Loucy (cell line): ENCODE measurements at regions not wholly inside any gene's neighbourhood (a gene's known extent, or its start where the extent isn't known, plus 50 kb on each side); places are given as distances from the start of the nearest gene placed in this dataset.

ENCODE experiments used
- H2AFZ ChIP-seq: fragments of 200-600 bp; sonication (generic); 2 replicates; pipeline ENCODE4 v1.6.0; 2016; ENCODE audit warnings: antibody characterized with exemption, mild to moderate bottlenecking, low read length, moderate library complexity
- H3F3A ChIP-seq: fragments of 200-600 bp; 2 replicates; pipeline ENCODE4 v1.6.0; 2016; ENCODE audit warnings: antibody characterized with exemption, low read depth, mild to moderate bottlenecking
- H3K27me3 ChIP-seq: fragments of 200-600 bp; sonication (generic); 2 replicates; pipeline ENCODE4 v1.6.1; 2014; ENCODE audit warnings: low read length, mild to moderate bottlenecking; ENCODE audit not compliant: insufficient read depth, poor library complexity, severe bottlenecking
- H3K36me3 ChIP-seq: fragments of 200-600 bp; sonication (generic); 2 replicates; pipeline ENCODE4 v1.6.1; 2016; ENCODE audit warnings: low read length; ENCODE audit not compliant: insufficient read depth
- H3K4me1 ChIP-seq: fragments of 200-600 bp; sonication (generic); 2 replicates; pipeline ENCODE4 v1.5.1; 2014; ENCODE audit warnings: low read length, mild to moderate bottlenecking; ENCODE audit not compliant: insufficient read depth, poor library complexity, severe bottlenecking
- H3K4me2 ChIP-seq: fragments of 200-600 bp; sonication (generic); 2 replicates; pipeline ENCODE4 v1.6.0; 2014; ENCODE audit warnings: antibody characterized with exemption, low read length, low read depth, mild to moderate bottlenecking; ENCODE audit not compliant: poor library complexity, severe bottlenecking
- H3K4me3 ChIP-seq: fragments of 200-600 bp; sonication (generic); 2 replicates; pipeline ENCODE4 v1.5.1; 2014; ENCODE audit warnings: low read length, mild to moderate bottlenecking, mixed read lengths; ENCODE audit not compliant: poor library complexity, severe bottlenecking
- H3K79me2 ChIP-seq: fragments of 200-600 bp; sonication (generic); 2 replicates; pipeline ENCODE4 v1.6.1; 2014; ENCODE audit warnings: low read length; ENCODE audit not compliant: insufficient read depth
- H3K9ac ChIP-seq: fragments of 200-600 bp; sonication (generic); 2 replicates; pipeline ENCODE4 v1.6.0; 2014; ENCODE audit warnings: mild to moderate bottlenecking, low read depth, low read length, moderate library complexity; ENCODE audit not compliant: poor library complexity, severe bottlenecking
- H3K9me2 ChIP-seq: fragments of 200-600 bp; sonication (generic); replicated peaks from 2 replicates; pipeline ENCODE4 v1.6.1; 2016; ENCODE audit warnings: low read depth, low read length, mixed read lengths
- H3K9me3 ChIP-seq: fragments of 200-600 bp; sonication (generic); 2 replicates; pipeline ENCODE4 v1.6.1; 2014; ENCODE audit warnings: mild to moderate bottlenecking, antibody characterized with exemption, low read length, low read depth; ENCODE audit not compliant: insufficient read depth
- H4K20me1 ChIP-seq: fragments of 200-600 bp; sonication (generic); 2 replicates; pipeline ENCODE4 v1.6.0; 2014; ENCODE audit warnings: antibody characterized with exemption, low read length, mild to moderate bottlenecking; ENCODE audit not compliant: insufficient read depth, poor library complexity, severe bottlenecking
- EZH2phosphoT487 ChIP-seq: fragments of 200-600 bp; IDR thresholded peaks from 2 replicates; pipeline ENCODE4 v1.6.1; 2018; ENCODE audit warnings: antibody characterized with exemption, mild to moderate bottlenecking, moderate library complexity, borderline replicate concordance
- TF ChIP-seq, protein P1 (sequence below): fragments of 200-600 bp; sonication (generic); conservative IDR thresholded peaks from 2 replicates; pipeline ENCODE4 v1.5.1; 2014; ENCODE audit warnings: mild to moderate bottlenecking, antibody characterized with exemption, low read length

DNA sequence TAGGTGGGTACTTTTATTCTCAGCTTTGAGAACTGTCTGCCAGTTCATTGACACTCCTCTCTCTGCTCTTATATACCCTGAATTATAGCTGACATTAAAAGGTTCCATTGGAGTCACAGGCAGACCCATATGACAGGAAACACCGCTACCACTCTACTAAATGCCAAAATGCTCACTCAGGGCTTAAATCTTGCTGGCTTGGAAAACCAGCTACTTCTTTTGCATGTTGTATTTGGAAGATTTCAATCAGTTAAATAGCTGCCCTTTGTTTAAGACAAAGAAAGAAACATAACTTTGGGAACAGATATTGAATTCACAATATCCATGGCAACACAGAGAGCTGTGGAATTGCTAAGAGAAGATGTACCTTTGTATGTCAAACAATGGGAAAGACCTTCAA is 876.5 kb downstream of the USP25 start:
- no peaks in the 10 kb centered on the region for H3K4me1 ChIP-seq
- no peaks in the 10 kb centered on the region for H3K27me3 ChIP-seq
- H3K4me3 ChIP-seq: no peak overlapping the region
- H3K9ac ChIP-seq: no peak overlapping the region
- no peaks in the 10 kb centered on the region for H4K20me1 ChIP-seq
- no peak overlapping the region for H3K4me2 ChIP-seq
- H2AFZ ChIP-seq: no peak overlapping the region
- no peaks in the 10 kb centered on the region for H3F3A ChIP-seq
- no peak for TF ChIP-seq EZH2phosphoT487
- TF ChIP-seq, protein P1, sequence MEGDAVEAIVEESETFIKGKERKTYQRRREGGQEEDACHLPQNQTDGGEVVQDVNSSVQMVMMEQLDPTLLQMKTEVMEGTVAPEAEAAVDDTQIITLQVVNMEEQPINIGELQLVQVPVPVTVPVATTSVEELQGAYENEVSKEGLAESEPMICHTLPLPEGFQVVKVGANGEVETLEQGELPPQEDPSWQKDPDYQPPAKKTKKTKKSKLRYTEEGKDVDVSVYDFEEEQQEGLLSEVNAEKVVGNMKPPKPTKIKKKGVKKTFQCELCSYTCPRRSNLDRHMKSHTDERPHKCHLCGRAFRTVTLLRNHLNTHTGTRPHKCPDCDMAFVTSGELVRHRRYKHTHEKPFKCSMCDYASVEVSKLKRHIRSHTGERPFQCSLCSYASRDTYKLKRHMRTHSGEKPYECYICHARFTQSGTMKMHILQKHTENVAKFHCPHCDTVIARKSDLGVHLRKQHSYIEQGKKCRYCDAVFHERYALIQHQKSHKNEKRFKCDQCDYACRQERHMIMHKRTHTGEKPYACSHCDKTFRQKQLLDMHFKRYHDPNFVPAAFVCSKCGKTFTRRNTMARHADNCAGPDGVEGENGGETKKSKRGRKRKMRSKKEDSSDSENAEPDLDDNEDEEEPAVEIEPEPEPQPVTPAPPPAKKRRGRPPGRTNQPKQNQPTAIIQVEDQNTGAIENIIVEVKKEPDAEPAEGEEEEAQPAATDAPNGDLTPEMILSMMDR: no peak
- H3K79me2 ChIP-seq: no peaks in the 10 kb centered on the region
- no peaks in the 10 kb centered on the region for H3K9me3 ChIP-seq
- no peaks in the 10 kb centered on the region for H3K9me2 ChIP-seq
- H3K36me3 ChIP-seq: no peaks in the 10 kb centered on the region

DNA sequence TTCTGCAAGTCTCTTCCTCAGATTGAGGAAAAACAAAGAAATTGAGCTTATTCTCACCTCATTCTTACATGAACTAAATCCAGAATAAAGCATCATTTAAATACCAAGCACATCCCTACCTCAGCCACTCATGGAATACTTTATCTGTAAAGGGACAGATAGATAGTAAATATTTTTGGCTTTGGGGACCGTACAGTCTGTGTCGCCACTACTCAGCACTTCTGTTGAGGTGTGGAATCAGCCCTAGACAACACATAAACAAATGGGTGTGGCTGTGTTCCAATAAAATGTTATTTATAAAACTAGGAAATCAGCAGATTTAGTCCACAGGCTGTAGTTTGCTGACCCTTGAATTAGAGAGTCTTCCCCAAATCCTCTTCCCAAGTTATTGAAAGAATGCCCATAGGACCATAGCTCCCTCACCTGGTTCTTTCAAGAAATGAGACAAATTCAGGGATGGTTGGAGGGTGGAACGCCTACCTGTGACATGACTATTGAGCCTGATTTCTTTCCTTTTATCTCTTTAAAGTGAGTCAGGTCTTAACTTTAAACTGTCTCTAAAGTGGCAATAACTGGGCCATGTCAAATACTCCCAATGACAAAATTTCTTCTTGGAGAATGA is 878.5 kb downstream of the USP25 start:
- Histone ChIP-seq H3K4me2 (no peak overlapping the region), H3K79me2 (no peaks in the 10 kb centered on the region), H2AFZ (no peak overlapping the region), H3K4me1 (no peaks in the 10 kb centered on the region), H4K20me1 (no peaks in the 10 kb centered on the region), H3K9me3 (no peaks in the 10 kb centered on the region), H3F3A (no peaks in the 10 kb centered on the region), H3K9me2 (no peaks in the 10 kb centered on the region), H3K9ac (no peak overlapping the region), H3K27me3 (no peaks in the 10 kb centered on the region), H3K4me3 (no peak overlapping the region), H3K36me3 (no peaks in the 10 kb centered on the region)
- no peak for TF ChIP-seq EZH2phosphoT487
- TF ChIP-seq, protein P1: no peak

DNA sequence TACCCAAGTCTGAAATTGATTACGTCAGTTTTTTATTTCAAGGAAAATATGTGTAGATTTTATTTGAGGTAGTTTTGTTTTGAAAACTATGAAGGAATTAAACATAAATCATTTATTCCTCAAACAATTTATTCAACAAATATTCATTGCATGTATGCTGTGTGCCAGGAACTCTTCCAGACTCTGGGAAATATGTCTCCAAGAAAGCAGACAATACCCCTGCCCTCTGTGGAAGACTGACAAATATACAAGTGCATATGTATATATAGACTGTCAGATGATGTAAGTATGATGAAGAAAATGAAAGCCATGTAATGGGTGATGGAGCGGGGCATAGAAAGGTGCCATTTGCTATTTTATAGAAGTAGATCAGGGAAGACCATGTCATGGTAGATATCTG is 889.5 kb downstream of the USP25 start:
- H3K9ac ChIP-seq: no peak overlapping the region
- H4K20me1 ChIP-seq: no peaks in the 10 kb centered on the region
- no peak overlapping the region for H3K4me3 ChIP-seq
- H3K27me3 ChIP-seq: no peaks in the 10 kb centered on the region
- no peaks in the 10 kb centered on the region for H3K4me1 ChIP-seq
- no peaks in the 10 kb centered on the region for H3F3A ChIP-seq
- no peaks in the 10 kb centered on the region for H3K9me2 ChIP-seq
- 0 out of 2 replicates have a peak, but pooled peaks cover 4% of the 10 kb centered on the region for H3K9me3 ChIP-seq
- H3K4me2 ChIP-seq: no peak overlapping the region
- TF ChIP-seq, protein P1: no peak
- no peak for TF ChIP-seq EZH2phosphoT487
- no peaks in the 10 kb centered on the region for H3K79me2 ChIP-seq
- no peaks in the 10 kb centered on the region for H3K36me3 ChIP-seq
- no peak overlapping the region for H2AFZ ChIP-seq
